SK-N-SH treated with all-trans-retinoic acid at 6 μM for 48 hours (cell line): ENCODE measurements at regions not wholly inside any gene's neighbourhood (a gene's known extent, or its start where the extent isn't known, plus 50 kb on each side); places are given as distances from the start of the nearest gene placed in this dataset.

ENCODE experiments used
- ATAC-seq: fragments of 200-7000 bp; cut with Tn5 transposase; 3 replicates; pipeline ENCODE4 v1.9.1; 2020; ENCODE audit warnings: mild to moderate bottlenecking, moderate library complexity
- ARNTL ChIP-seq: fragments of 450-650 bp; formaldehyde crosslinking; IDR thresholded peaks from 2 replicates; pipeline ENCODE4 v1.5.0; 2020; ENCODE audit warnings: low read depth, mild to moderate bottlenecking, moderate library complexity, borderline replicate concordance
- BACH2 ChIP-seq: fragments of 250-450 bp; sonication (Bioruptor Pico); IDR thresholded peaks from 2 replicates; pipeline ENCODE4 v1.9.0; 2021; ENCODE audit warnings: mild to moderate bottlenecking, borderline replicate concordance
- GLIS3 ChIP-seq: fragments of 250-450 bp; sonication (Bioruptor Pico); IDR thresholded peaks from 2 replicates; pipeline ENCODE4 v1.5.0; 2020; ENCODE audit warnings: mild to moderate bottlenecking, moderate library complexity
- ISL1 ChIP-seq: fragments of 250-450 bp; sonication (Bioruptor Pico); IDR thresholded peaks from 2 replicates; pipeline ENCODE4 v2.1.2; 2022; ENCODE audit warnings: mild to moderate bottlenecking, moderate library complexity
- OSR1 ChIP-seq: fragments of 250-450 bp; sonication (Bioruptor Pico); IDR thresholded peaks from 2 replicates; pipeline ENCODE4 v1.8.0; 2022; ENCODE audit warnings: moderate library complexity, mild to moderate bottlenecking, inconsistent platforms
- PPARA ChIP-seq: fragments of 250-450 bp; sonication (Bioruptor Pico); IDR thresholded peaks from 2 replicates; pipeline ENCODE4 v1.5.0; 2020; ENCODE audit warnings: mild to moderate bottlenecking, borderline replicate concordance
- RARB ChIP-seq: fragments of 250-450 bp; sonication (Bioruptor Pico); IDR thresholded peaks from 2 replicates; pipeline ENCODE4 v1.8.0; 2021; ENCODE audit warnings: mild to moderate bottlenecking, moderate library complexity
- SNAI2 ChIP-seq: fragments of 250-450 bp; sonication (Bioruptor Pico); IDR thresholded peaks from 2 replicates; pipeline ENCODE4 v1.5.0; 2020; ENCODE audit warnings: mild to moderate bottlenecking, moderate library complexity
- TOX ChIP-seq: fragments of 250-450 bp; sonication (Bioruptor Pico); IDR thresholded peaks from 2 replicates; pipeline ENCODE4 v1.8.0; 2021; ENCODE audit warnings: mild to moderate bottlenecking, moderate library complexity, borderline replicate concordance
- ZC3H10 ChIP-seq: fragments of 250-450 bp; sonication (Bioruptor Pico); IDR thresholded peaks from 2 replicates; pipeline ENCODE4 v1.5.1; 2021; ENCODE audit warnings: mild to moderate bottlenecking, moderate library complexity
- ZFP3 ChIP-seq: fragments of 250-450 bp; sonication (Bioruptor Pico); IDR thresholded peaks from 2 replicates; pipeline ENCODE4 v1.5.0; 2020; ENCODE audit warnings: mild to moderate bottlenecking, moderate library complexity
- ZFP30 ChIP-seq: fragments of 450-650 bp; formaldehyde crosslinking; IDR thresholded peaks from 2 replicates; pipeline ENCODE4 v1.5.0; 2022; ENCODE audit warnings: mild to moderate bottlenecking, moderate library complexity
- ZNF565 ChIP-seq: fragments of 450-650 bp; formaldehyde crosslinking; conservative IDR thresholded peaks from 2 replicates; pipeline ENCODE4 v1.5.0; 2020; ENCODE audit warnings: low read depth, mild to moderate bottlenecking, moderate library complexity
- ZNF70 ChIP-seq: fragments of 450-650 bp; formaldehyde crosslinking; IDR thresholded peaks from 2 replicates; pipeline ENCODE4 v1.5.0; 2020; ENCODE audit warnings: mild to moderate bottlenecking, moderate library complexity
- ZNF8 ChIP-seq: fragments of 450-650 bp; formaldehyde crosslinking; IDR thresholded peaks from 2 replicates; pipeline ENCODE4 v1.5.0; 2020; ENCODE audit warnings: mild to moderate bottlenecking, moderate library complexity
- TF ChIP-seq, protein P1 (sequence below): fragments of 250-450 bp; sonication (Bioruptor Pico); IDR thresholded peaks from 2 replicates; pipeline ENCODE4 v1.5.0; 2020; ENCODE audit warnings: mild to moderate bottlenecking, moderate library complexity
- TF ChIP-seq, protein P2 (sequence below): fragments of 250-450 bp; sonication (Bioruptor Pico); IDR thresholded peaks from 2 replicates; pipeline ENCODE4 v1.5.1; 2021; ENCODE audit warnings: mild to moderate bottlenecking, moderate library complexity
- TF ChIP-seq, protein P3 (sequence below): fragments of 250-450 bp; sonication (Bioruptor Pico); IDR thresholded peaks from 2 replicates; pipeline ENCODE4 v1.8.0; 2020; ENCODE audit warnings: mild to moderate bottlenecking, moderate library complexity, borderline replicate concordance
- TF ChIP-seq, protein P4 (sequence below): fragments of 250-450 bp; sonication (Bioruptor Pico); IDR thresholded peaks from 2 replicates; pipeline ENCODE4 v1.5.1; 2020; ENCODE audit warnings: low read depth, mild to moderate bottlenecking, moderate library complexity

DNA sequence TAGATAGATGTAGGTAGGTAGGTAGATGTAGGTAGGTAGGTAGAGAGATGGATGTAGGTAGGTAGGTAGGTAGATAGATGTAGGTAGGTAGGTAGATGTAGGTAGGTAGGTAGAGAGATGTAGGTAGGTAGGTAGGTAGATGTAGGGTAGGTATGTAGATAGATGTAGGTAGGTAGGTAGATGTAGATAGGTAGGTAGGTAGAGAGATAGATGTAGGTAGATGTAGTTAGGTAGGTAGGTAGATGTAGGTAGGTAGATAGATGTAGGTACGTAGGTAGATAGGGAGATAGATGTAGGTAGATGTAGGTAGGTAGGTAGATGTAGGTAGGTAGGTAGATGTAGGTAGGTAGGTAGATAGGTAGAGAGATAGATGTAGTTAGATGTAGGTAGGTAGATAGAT lies 62.3 kb upstream of the MORC3 start:
- ATAC-seq: no peak
- TF ChIP-seq TOX (CRISPR knock-in tag) (no peak), ISL1 (CRISPR knock-in tag) (no peak), ZNF70 (CRISPR knock-in tag) (no peak), SNAI2 (no peak), ZFP30 (no peak), ZNF565 (no peak), BACH2 (CRISPR knock-in tag) (no peak)
- TF ChIP-seq, protein P1, sequence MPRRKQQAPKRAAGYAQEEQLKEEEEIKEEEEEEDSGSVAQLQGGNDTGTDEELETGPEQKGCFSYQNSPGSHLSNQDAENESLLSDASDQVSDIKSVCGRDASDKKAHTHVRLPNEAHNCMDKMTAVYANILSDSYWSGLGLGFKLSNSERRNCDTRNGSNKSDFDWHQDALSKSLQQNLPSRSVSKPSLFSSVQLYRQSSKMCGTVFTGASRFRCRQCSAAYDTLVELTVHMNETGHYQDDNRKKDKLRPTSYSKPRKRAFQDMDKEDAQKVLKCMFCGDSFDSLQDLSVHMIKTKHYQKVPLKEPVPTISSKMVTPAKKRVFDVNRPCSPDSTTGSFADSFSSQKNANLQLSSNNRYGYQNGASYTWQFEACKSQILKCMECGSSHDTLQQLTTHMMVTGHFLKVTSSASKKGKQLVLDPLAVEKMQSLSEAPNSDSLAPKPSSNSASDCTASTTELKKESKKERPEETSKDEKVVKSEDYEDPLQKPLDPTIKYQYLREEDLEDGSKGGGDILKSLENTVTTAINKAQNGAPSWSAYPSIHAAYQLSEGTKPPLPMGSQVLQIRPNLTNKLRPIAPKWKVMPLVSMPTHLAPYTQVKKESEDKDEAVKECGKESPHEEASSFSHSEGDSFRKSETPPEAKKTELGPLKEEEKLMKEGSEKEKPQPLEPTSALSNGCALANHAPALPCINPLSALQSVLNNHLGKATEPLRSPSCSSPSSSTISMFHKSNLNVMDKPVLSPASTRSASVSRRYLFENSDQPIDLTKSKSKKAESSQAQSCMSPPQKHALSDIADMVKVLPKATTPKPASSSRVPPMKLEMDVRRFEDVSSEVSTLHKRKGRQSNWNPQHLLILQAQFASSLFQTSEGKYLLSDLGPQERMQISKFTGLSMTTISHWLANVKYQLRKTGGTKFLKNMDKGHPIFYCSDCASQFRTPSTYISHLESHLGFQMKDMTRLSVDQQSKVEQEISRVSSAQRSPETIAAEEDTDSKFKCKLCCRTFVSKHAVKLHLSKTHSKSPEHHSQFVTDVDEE: no peak
- TF ChIP-seq, protein P2, sequence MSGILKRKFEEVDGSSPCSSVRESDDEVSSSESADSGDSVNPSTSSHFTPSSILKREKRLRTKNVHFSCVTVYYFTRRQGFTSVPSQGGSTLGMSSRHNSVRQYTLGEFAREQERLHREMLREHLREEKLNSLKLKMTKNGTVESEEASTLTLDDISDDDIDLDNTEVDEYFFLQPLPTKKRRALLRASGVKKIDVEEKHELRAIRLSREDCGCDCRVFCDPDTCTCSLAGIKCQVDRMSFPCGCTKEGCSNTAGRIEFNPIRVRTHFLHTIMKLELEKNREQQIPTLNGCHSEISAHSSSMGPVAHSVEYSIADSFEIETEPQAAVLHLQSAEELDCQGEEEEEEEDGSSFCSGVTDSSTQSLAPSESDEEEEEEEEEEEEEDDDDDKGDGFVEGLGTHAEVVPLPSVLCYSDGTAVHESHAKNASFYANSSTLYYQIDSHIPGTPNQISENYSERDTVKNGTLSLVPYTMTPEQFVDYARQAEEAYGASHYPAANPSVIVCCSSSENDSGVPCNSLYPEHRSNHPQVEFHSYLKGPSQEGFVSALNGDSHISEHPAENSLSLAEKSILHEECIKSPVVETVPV (CRISPR knock-in tag): no peak
- TF ChIP-seq, protein P3, sequence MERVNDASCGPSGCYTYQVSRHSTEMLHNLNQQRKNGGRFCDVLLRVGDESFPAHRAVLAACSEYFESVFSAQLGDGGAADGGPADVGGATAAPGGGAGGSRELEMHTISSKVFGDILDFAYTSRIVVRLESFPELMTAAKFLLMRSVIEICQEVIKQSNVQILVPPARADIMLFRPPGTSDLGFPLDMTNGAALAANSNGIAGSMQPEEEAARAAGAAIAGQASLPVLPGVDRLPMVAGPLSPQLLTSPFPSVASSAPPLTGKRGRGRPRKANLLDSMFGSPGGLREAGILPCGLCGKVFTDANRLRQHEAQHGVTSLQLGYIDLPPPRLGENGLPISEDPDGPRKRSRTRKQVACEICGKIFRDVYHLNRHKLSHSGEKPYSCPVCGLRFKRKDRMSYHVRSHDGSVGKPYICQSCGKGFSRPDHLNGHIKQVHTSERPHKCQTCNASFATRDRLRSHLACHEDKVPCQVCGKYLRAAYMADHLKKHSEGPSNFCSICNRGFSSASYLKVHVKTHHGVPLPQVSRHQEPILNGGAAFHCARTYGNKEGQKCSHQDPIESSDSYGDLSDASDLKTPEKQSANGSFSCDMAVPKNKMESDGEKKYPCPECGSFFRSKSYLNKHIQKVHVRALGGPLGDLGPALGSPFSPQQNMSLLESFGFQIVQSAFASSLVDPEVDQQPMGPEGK (CRISPR knock-in tag): no peak

DNA sequence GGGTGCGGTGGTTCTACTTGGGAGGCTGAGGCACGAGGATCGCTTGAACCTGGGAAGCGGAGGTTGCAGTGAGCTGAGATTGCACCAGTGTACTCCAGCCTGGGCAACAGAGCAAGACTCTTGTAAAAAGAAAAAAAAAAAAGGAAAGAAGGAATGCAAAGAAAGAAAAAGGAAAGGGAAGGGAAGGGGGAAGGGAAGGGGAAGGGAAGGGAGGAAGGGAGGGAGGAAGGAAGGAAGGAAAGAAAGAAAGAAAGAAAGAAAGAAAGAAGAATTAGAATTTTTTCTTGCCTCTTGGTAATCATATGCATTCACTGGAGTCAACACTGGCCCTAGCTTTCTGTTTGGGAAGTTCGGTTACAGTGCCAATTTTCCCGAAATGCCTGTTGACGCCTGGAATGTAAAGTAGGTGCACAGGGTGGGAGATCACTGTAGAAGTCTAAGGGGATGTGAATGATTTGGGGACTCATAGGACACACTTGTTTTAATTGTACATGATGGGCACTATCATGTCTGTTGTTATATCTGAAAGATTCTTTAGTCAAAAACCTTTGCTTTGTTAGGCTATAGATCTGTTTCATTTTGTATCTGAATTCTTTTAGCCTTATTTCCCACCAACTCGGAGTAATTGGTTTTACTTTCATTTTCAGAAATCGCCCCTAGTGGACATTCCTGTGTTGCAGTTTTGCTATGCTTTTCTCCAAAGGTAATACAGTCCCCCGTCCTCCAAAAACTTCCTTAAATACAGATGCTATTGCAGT lies 59.8 kb upstream of the MORC3 start:
- TF ChIP-seq, protein P4, sequence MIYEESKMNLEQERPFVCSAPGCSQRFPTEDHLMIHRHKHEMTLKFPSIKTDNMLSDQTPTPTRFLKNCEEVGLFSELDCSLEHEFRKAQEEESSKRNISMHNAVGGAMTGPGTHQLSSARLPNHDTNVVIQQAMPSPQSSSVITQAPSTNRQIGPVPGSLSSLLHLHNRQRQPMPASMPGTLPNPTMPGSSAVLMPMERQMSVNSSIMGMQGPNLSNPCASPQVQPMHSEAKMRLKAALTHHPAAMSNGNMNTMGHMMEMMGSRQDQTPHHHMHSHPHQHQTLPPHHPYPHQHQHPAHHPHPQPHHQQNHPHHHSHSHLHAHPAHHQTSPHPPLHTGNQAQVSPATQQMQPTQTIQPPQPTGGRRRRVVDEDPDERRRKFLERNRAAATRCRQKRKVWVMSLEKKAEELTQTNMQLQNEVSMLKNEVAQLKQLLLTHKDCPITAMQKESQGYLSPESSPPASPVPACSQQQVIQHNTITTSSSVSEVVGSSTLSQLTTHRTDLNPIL (CRISPR knock-in tag): no peak

DNA sequence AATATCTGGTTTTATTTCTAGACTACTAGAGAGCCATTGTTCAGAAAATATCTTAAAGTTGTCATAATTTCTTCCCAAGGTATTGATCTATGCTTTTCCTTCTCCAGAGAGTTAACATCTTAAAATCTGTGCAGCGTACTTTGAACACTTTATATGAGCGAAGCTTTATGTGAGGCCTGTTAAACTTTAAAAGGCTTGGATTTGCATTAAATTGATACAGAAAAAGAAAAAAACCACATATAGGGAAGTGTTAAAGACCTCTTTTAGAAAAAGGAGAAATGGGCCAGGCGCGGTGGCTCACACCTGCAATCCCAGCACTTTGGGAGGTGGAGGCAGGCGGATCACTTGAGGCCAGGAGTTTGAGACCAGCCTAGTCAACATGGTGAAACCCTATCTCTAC lies 59.2 kb upstream of the MORC3 start:
- peak; percentile 30; the same call in 2 of the 3 replicates for ATAC-seq
- no peak for TF ChIP-seq PPARA (CRISPR knock-in tag)
- TF ChIP-seq, protein P1: no peak
- no peak for TF ChIP-seq ISL1 (CRISPR knock-in tag)
- no peak for TF ChIP-seq OSR1
- no peak for TF ChIP-seq ARNTL (CRISPR knock-in tag)
- no peak for TF ChIP-seq ZFP3 (CRISPR knock-in tag)
- no peak for TF ChIP-seq ZFP30
- TF ChIP-seq ZNF70 (CRISPR knock-in tag): no peak
- TF ChIP-seq, protein P2 (CRISPR knock-in tag): no peak
- TF ChIP-seq RARB: no peak
- TF ChIP-seq ZC3H10: no peak
- no peak for TF ChIP-seq BACH2 (CRISPR knock-in tag)
- no peak for TF ChIP-seq TOX (CRISPR knock-in tag)
- no peak for TF ChIP-seq GLIS3 (CRISPR knock-in tag)
- TF ChIP-seq ZNF8 (CRISPR knock-in tag): no peak
- TF ChIP-seq, protein P3 (CRISPR knock-in tag): no peak
- no peak for TF ChIP-seq ZNF565

More for the DNA sequence above, 59.8 kb upstream of the MORC3 start:
- peak; percentile 95 for ATAC-seq
